DND-41 (cell line): ENCODE measurements at regions not wholly inside any gene's neighbourhood (a gene's known extent, or its start where the extent isn't known, plus 50 kb on each side); places are given as distances from the start of the nearest gene placed in this dataset.

Source experiments
- ATAC-seq: fragments of 200-7000 bp; cut with Tn5 transposase; 3 replicates; pipeline ENCODE4 v1.9.1; 2021; ENCODE audit warnings: low read depth; ENCODE audit not compliant: insufficient read depth
- DNase-seq: peaks from one replicate; pipeline ENCODE4 v3.0.0-alpha.2; 2020
- H2AFZ ChIP-seq: 2 replicates; pipeline ENCODE4 v1.6.0; 2012; ENCODE audit warnings: low read depth, low read length
- H3K27ac ChIP-seq: 2 replicates; pipeline ENCODE4 v1.5.1; 2012; ENCODE audit warnings: low read length, inconsistent platforms
- H3K27me3 ChIP-seq: fragments of 200-600 bp; sonication (generic); 2 replicates; pipeline ENCODE4 v1.6.0; 2012; ENCODE audit warnings: low read length, mild to moderate bottlenecking, inconsistent platforms; ENCODE audit not compliant: insufficient read depth, poor library complexity
- H3K36me3 ChIP-seq: 2 replicates; pipeline ENCODE4 v1.5.1; 2012; ENCODE audit warnings: low read length, inconsistent platforms; ENCODE audit not compliant: insufficient read depth
- H3K4me1 ChIP-seq: 2 replicates; pipeline ENCODE4 v1.5.1; 2012; ENCODE audit warnings: mild to moderate bottlenecking, low read length; ENCODE audit not compliant: insufficient read depth
- H3K4me2 ChIP-seq: 2 replicates; pipeline ENCODE4 v1.6.0; 2012; ENCODE audit warnings: mild to moderate bottlenecking, moderate library complexity, low read length, inconsistent platforms; ENCODE audit not compliant: insufficient read depth
- H3K4me3 ChIP-seq, 2 experiments: fragments of 200-600 bp in 1 of 2; shearing (Covaris generic) in 1 of 2; 2 replicates each; pipeline ENCODE4 v1.5.1; 2012 to 2016; ENCODE audit warnings: inconsistent platforms in 2 of 2, low read length in 2 of 2, mild to moderate bottlenecking in 2 of 2, low read depth in 1 of 2, moderate library complexity in 1 of 2
- H3K79me2 ChIP-seq: 2 replicates; pipeline ENCODE4 v1.6.0; 2012; ENCODE audit warnings: low read length, inconsistent platforms; ENCODE audit not compliant: insufficient read depth
- H3K9ac ChIP-seq: 2 replicates; pipeline ENCODE4 v1.6.0; 2012; ENCODE audit warnings: low read depth, mild to moderate bottlenecking, inconsistent platforms, low read length, moderate library complexity
- H3K9me3 ChIP-seq: 2 replicates; pipeline ENCODE4 v1.5.1; 2012; ENCODE audit warnings: low read length, moderate library complexity, mild to moderate bottlenecking, inconsistent platforms; ENCODE audit not compliant: insufficient read depth, severe bottlenecking
- H4K20me1 ChIP-seq: 2 replicates; pipeline ENCODE4 v1.6.0; 2012; ENCODE audit warnings: low read length; ENCODE audit not compliant: insufficient read depth
- CTCF ChIP-seq: IDR thresholded peaks from 2 replicates; pipeline ENCODE4 v1.5.1; 2012; ENCODE audit warnings: borderline replicate concordance, low read length, moderate library complexity, mild to moderate bottlenecking; ENCODE audit not compliant: poor library complexity, severe bottlenecking; ENCODE audit errors: extremely low read depth
- EZH2 ChIP-seq: IDR thresholded peaks from 3 replicates; pipeline ENCODE4 v1.6.1; 2012; ENCODE audit warnings: borderline replicate concordance, low read depth, mild to moderate bottlenecking, moderate library complexity, low read length, inconsistent platforms; ENCODE audit not compliant: severe bottlenecking

DNA sequence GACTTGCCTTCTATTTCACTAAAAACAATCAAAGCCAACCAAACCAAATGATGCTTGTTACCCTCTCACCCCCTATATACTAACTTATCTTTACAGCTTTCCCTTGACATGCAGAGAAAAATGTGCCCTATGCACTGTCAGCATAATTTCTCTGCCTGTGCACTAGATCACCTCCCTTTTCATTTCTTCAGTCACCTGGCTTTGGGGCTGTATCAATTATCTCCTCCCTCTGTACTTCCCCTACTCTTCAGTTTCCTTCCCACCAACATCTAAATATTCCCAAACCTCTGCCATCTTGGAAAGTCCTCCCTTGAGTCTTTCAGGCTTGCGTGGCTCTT is 103.5 kb upstream of the TAPT1 start:
- Histone ChIP-seq H4K20me1 (no peaks in the 10 kb centered on the region), H3K9ac (no peak overlapping the region), H2AFZ (no peak overlapping the region), H3K27me3 (peaks cover 9% of the 10 kb centered on the region), H3K27ac (no peak overlapping the region), H3K9me3 (no peaks in the 10 kb centered on the region), H3K4me1 (no peaks in the 10 kb centered on the region), H3K4me3 (no peak overlapping the region), H3K79me2 (no peaks in the 10 kb centered on the region), H3K4me2 (no peak overlapping the region), H3K36me3 (no peaks in the 10 kb centered on the region)
- no peak for DNase-seq
- TF ChIP-seq CTCF (no peak), EZH2 (no peak)
- no peak for ATAC-seq

GRCh38 chr4:16329125-16329796 is 103.0 kb upstream of the TAPT1 start:
- H3K4me2 ChIP-seq, result no peak overlapping the region
- no peak for TF ChIP-seq EZH2
- no peak for TF ChIP-seq CTCF
- no peaks in the 10 kb centered on the region for H4K20me1 ChIP-seq
- H2AFZ ChIP-seq, result no peak overlapping the region
- no peak for DNase-seq
- H3K79me2 ChIP-seq, result no peaks in the 10 kb centered on the region
- no peaks in the 10 kb centered on the region for H3K9me3 ChIP-seq
- H3K27me3 ChIP-seq, result peaks cover 7% of the 10 kb centered on the region
- no peak for ATAC-seq
- no peak overlapping the region for H3K9ac ChIP-seq
- H3K4me1 ChIP-seq, result no peaks in the 10 kb centered on the region
- no peak overlapping the region for H3K4me3 ChIP-seq
- no peaks in the 10 kb centered on the region for H3K36me3 ChIP-seq
- no peak overlapping the region for H3K27ac ChIP-seq

DNA sequence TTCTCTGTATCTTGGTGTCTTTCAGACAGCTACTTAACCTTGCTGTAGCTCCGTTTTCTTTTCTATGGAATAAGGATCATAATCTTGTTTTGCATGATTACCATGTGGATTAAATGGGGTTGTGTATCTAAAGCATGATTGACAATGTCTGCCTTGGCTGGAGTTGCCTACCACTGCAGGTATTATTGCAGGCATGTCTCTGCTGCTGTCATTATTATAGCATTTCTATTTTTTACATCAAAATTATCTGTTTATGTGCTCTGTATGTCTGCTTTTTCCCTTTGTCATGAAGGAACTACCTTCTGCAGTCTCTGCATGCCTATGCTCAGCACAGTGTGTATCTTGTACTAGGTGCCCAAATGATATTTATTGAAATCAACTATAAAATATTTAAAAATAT is 95.9 kb upstream of the TAPT1 start:
- no peak overlapping the region for H3K9ac ChIP-seq
- TF ChIP-seq EZH2, result no peak
- no peak for TF ChIP-seq CTCF
- H3K79me2 ChIP-seq, result no peaks in the 10 kb centered on the region
- ATAC-seq, result no peak
- no peak overlapping the region for H3K27ac ChIP-seq
- H2AFZ ChIP-seq, result no peak overlapping the region
- H3K9me3 ChIP-seq, result no peaks in the 10 kb centered on the region
- H3K27me3 ChIP-seq, result peaks cover 14% of the 10 kb centered on the region
- no peak overlapping the region for H3K4me2 ChIP-seq
- H3K36me3 ChIP-seq, result no peaks in the 10 kb centered on the region
- H4K20me1 ChIP-seq, result no peaks in the 10 kb centered on the region
- H3K4me3 ChIP-seq, result no peak overlapping the region
- no peaks in the 10 kb centered on the region for H3K4me1 ChIP-seq
- no peak for DNase-seq
